Keratinocyte (primary cell): ENCODE measurements at regions not wholly inside any gene's neighbourhood (a gene's known extent, or its start where the extent isn't known, plus 50 kb on each side); places are given as distances from the start of the nearest gene placed in this dataset.

Source experiments
- EZH2 ChIP-seq: IDR thresholded peaks from one replicate; pipeline ENCODE4 v1.6.1; 2012; ENCODE audit warnings: inconsistent platforms, mild to moderate bottlenecking, low read length, moderate library complexity
- TF ChIP-seq, protein P1 (sequence below), 3 experiments: IDR thresholded peaks in 1 of 3; conservative IDR thresholded peaks in 1 of 3; optimal IDR thresholded peaks in 1 of 3; 2 replicates in 2 of 3; 3 replicates in 1 of 3; pipeline versions ENCODE3 to v1.5.1; 2011; ENCODE audit warnings: low read length in 3 of 3, mild to moderate bottlenecking in 3 of 3, moderate library complexity in 2 of 3, control low read depth in 1 of 3, inconsistent platforms in 1 of 3; ENCODE audit not compliant: insufficient read depth in 2 of 3; ENCODE audit errors: extremely low read depth in 1 of 3

DNA sequence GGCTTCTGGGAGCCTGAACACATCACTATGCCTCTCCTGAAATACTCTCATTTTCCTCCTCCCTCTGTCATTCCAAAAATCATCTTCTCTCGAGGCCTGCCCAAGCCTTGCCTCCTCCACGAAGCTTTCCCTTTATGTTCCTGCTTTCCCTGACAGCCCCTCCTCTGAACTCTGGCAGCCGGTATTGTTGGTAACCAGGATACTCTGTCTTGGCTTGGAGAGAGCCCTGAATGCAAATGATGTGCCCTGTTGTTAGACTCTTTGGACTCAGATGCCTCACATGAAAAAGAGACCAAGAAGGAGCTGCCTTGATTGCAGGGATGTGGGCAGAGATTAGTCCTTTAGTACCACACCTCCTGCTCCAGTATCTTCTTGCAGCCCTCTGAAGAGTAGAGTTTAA is 138.5 kb upstream of the DLX2 start:
- TF ChIP-seq, protein P1, sequence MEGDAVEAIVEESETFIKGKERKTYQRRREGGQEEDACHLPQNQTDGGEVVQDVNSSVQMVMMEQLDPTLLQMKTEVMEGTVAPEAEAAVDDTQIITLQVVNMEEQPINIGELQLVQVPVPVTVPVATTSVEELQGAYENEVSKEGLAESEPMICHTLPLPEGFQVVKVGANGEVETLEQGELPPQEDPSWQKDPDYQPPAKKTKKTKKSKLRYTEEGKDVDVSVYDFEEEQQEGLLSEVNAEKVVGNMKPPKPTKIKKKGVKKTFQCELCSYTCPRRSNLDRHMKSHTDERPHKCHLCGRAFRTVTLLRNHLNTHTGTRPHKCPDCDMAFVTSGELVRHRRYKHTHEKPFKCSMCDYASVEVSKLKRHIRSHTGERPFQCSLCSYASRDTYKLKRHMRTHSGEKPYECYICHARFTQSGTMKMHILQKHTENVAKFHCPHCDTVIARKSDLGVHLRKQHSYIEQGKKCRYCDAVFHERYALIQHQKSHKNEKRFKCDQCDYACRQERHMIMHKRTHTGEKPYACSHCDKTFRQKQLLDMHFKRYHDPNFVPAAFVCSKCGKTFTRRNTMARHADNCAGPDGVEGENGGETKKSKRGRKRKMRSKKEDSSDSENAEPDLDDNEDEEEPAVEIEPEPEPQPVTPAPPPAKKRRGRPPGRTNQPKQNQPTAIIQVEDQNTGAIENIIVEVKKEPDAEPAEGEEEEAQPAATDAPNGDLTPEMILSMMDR (optimal IDR thresholded peaks at IDR 0.05 in 1 of 3, IDR thresholded peaks at IDR 0.05 in 1 of 3, conservative IDR thresholded peaks at IDR 0.05 in 1 of 3; ENCODE audit: extremely low read depth in 1 of 3, insufficient read depth in 2 of 3, low read length in 3 of 3): no peak
- no peak for TF ChIP-seq EZH2
